H1 (cell line): ENCODE measurements at regions not wholly inside any gene's neighbourhood (a gene's known extent, or its start where the extent isn't known, plus 50 kb on each side); places are given as distances from the start of the nearest gene placed in this dataset.

Experiments
- ASH2L ChIP-seq: fragments of 200-600, 300-600 bp; sonication (generic); IDR thresholded peaks from one replicate; pipeline ENCODE4 v1.7.1; 2017; ENCODE audit warnings: low read length
- ATF2 ChIP-seq: IDR thresholded peaks from 2 replicates; pipeline ENCODE4 v1.6.1; 2012; ENCODE audit warnings: low read length, inconsistent platforms
- BACH1 ChIP-seq: IDR thresholded peaks from 2 replicates; pipeline ENCODE4 v1.6.1; 2012; ENCODE audit warnings: low read length, improper control_type of control experiment
- CHD1 ChIP-seq: IDR thresholded peaks from 2 replicates; pipeline ENCODE4 v1.6.1; 2012; ENCODE audit warnings: low read depth, low read length, improper control_type of control experiment
- CHD7 ChIP-seq: fragments of 300-600 bp; sonication (generic); IDR thresholded peaks from 2 replicates; pipeline ENCODE4 v1.7.1; 2012; ENCODE audit warnings: low read length, moderate library complexity, mild to moderate bottlenecking, inconsistent platforms; ENCODE audit not compliant: insufficient replicate concordance
- JUN ChIP-seq: IDR thresholded peaks from 2 replicates; pipeline ENCODE4 v1.6.1; 2011; ENCODE audit warnings: low read depth, mild to moderate bottlenecking, improper control_type of control experiment, low read length
- KDM1A ChIP-seq: fragments of 200-600, 300-600 bp; sonication (generic); IDR thresholded peaks from 2 replicates; pipeline ENCODE4 v1.7.1; 2016; ENCODE audit warnings: mild to moderate bottlenecking, low read length, borderline replicate concordance
- RXRA ChIP-seq: IDR thresholded peaks from 2 replicates; pipeline ENCODE4 v1.6.1; 2011; ENCODE audit warnings: low read depth, mild to moderate bottlenecking, low read length, moderate library complexity; ENCODE audit not compliant: insufficient read depth

GRCh38 chr1:118483245-118484006, 298.4 kb upstream of the SPAG17 start (continued):
- TF ChIP-seq JUN (no peak), RXRA (no peak), CHD1 (no peak), BACH1 (no peak), CHD7 (no peak), KDM1A (no peak), ATF2 (0 out of 2 replicates have a peak, but pooled peaks have one; percentile 44), ASH2L (peak; percentile 56)
